ENCODE measurements at regions not wholly inside any gene's neighbourhood (a gene's known extent, or its start where the extent isn't known, plus 50 kb on each side); places are given as distances from the start of the nearest gene placed in this dataset.

- no peak for TF ChIP-seq CTCF (IDR thresholded peaks at IDR 0.05; ENCODE audit: unreplicated experiment)
- intact Hi-C loops (cut with micrococcal nuclease), result no loop called here
- DNase-seq (ENCODE audit: unreplicated experiment), result peak; percentile 17
- CTCF ChIA-PET, result no interaction called here
- H3K27ac Mint-ChIP-seq (ENCODE audit: low read depth, unreplicated experiment), result no peak overlapping the region
- H3K4me1 Mint-ChIP-seq (ENCODE audit: insufficient read depth, unreplicated experiment), result peaks cover 21% of the 10 kb centered on the region
- H3K27me3 Mint-ChIP-seq (ENCODE audit: insufficient read depth, unreplicated experiment), result no peaks in the 10 kb centered on the region
- H3K4me3 Mint-ChIP-seq (ENCODE audit: unreplicated experiment), result no peak overlapping the region
- no TSS peak for BruUV-seq (replicated peaks)
- POLR2A ChIA-PET, result no interaction called here
- no peaks in the 10 kb centered on the region for H3K9me3 Mint-ChIP-seq (ENCODE audit: unreplicated experiment)
- peaks cover 14% of the 10 kb centered on the region for H3K36me3 Mint-ChIP-seq (ENCODE audit: insufficient read depth, unreplicated experiment)
Observed at GRCh38 chr10:20955355-20955893, 58.3 kb upstream of the NEBL start.

- H3K27ac Mint-ChIP-seq (ENCODE audit: low read depth, unreplicated experiment), result no peak overlapping the region
- ChIA-PET CTCF (interaction anchor here (0.6 kb wide), 2 partner anchors 55 to 477 kb away, joined by 3 to 4 read pairs; no protein-coding TSS in a partner anchor), POLR2A (interaction anchor here (1.0 kb wide), 1 partner anchor 9 kb away, joined by 4 read pairs; no protein-coding TSS in a partner anchor)
- no TSS peak for BruUV-seq (replicated peaks)
- no peak for TF ChIP-seq CTCF (IDR thresholded peaks at IDR 0.05; ENCODE audit: unreplicated experiment)
- no peaks in the 10 kb centered on the region for H3K9me3 Mint-ChIP-seq (ENCODE audit: unreplicated experiment)
- H3K4me1 Mint-ChIP-seq (ENCODE audit: insufficient read depth, unreplicated experiment), result peaks cover 21% of the 10 kb centered on the region
- peaks cover 14% of the 10 kb centered on the region for H3K36me3 Mint-ChIP-seq (ENCODE audit: insufficient read depth, unreplicated experiment)
- H3K4me3 Mint-ChIP-seq (ENCODE audit: unreplicated experiment), result no peak overlapping the region
- DNase-seq (ENCODE audit: unreplicated experiment), result no peak
- intact Hi-C loops (cut with micrococcal nuclease), result no loop called here
- no peaks in the 10 kb centered on the region for H3K27me3 Mint-ChIP-seq (ENCODE audit: insufficient read depth, unreplicated experiment)
Observed at GRCh38 chr10:20954519-20954918, 57.4 kb upstream of the NEBL start.

GRCh38 chr10:20953120-20953519, 56.0 kb upstream of the NEBL start:
- ChIA-PET CTCF (interaction anchor here (1.2 kb wide), 1 partner anchor 49 kb away, joined by 3 read pairs; no protein-coding TSS in a partner anchor), POLR2A (interaction anchor here (1.0 kb wide), 1 partner anchor 66 kb away, joined by 3 read pairs; no protein-coding TSS in a partner anchor)
- H3K36me3 Mint-ChIP-seq (ENCODE audit: insufficient read depth, unreplicated experiment), result peaks cover 14% of the 10 kb centered on the region
- no peak for TF ChIP-seq CTCF (IDR thresholded peaks at IDR 0.05; ENCODE audit: unreplicated experiment)
- H3K27ac Mint-ChIP-seq (ENCODE audit: low read depth, unreplicated experiment), result no peak overlapping the region
- H3K9me3 Mint-ChIP-seq (ENCODE audit: unreplicated experiment), result no peaks in the 10 kb centered on the region
- DNase-seq (ENCODE audit: unreplicated experiment), result no peak
- no peak overlapping the region for H3K4me3 Mint-ChIP-seq (ENCODE audit: unreplicated experiment)
- no peaks in the 10 kb centered on the region for H3K27me3 Mint-ChIP-seq (ENCODE audit: insufficient read depth, unreplicated experiment)
- intact Hi-C loops (cut with micrococcal nuclease), result no loop called here
- BruUV-seq (replicated peaks), result no TSS peak
- peaks cover 21% of the 10 kb centered on the region for H3K4me1 Mint-ChIP-seq (ENCODE audit: insufficient read depth, unreplicated experiment)

- intact Hi-C loops (cut with micrococcal nuclease), result no loop called here
- no peak overlapping the region for H3K27ac Mint-ChIP-seq (ENCODE audit: low read depth, unreplicated experiment)
- H3K9me3 Mint-ChIP-seq (ENCODE audit: unreplicated experiment), result no peaks in the 10 kb centered on the region
Observed at GRCh38 chr10:20949967-20950366, 52.9 kb upstream of the NEBL start.

More at GRCh38 chr10:20949967-20950366, 52.9 kb upstream of the NEBL start:
- no peak for TF ChIP-seq CTCF (IDR thresholded peaks at IDR 0.05; ENCODE audit: unreplicated experiment)
- no peak overlapping the region for H3K4me3 Mint-ChIP-seq (ENCODE audit: unreplicated experiment)
- no peak for DNase-seq (ENCODE audit: unreplicated experiment)
- POLR2A ChIA-PET, result no interaction called here
- no TSS peak for BruUV-seq (replicated peaks)
- peaks cover 7% of the 10 kb centered on the region for H3K36me3 Mint-ChIP-seq (ENCODE audit: insufficient read depth, unreplicated experiment)
- H3K4me1 Mint-ChIP-seq (ENCODE audit: insufficient read depth, unreplicated experiment), result peaks cover 2% of the 10 kb centered on the region
- no peaks in the 10 kb centered on the region for H3K27me3 Mint-ChIP-seq (ENCODE audit: insufficient read depth, unreplicated experiment)
- CTCF ChIA-PET, result no interaction called here

All from MCF 10A (cell line).